NCI-H2171 (cell line): ENCODE measurements at regions not wholly inside any gene's neighbourhood (a gene's known extent, or its start where the extent isn't known, plus 50 kb on each side); places are given as distances from the start of the nearest gene placed in this dataset.

ENCODE experiments used
- DNase-seq: peaks from one replicate; lab custom pipeline; 2025; lab: John Stamatoyannopoulos, UW

- no peak for DNase-seq
Observed at GRCh38 chr2:118322406-118322805, 234.1 kb downstream of the INSIG2 start.

- no peak for DNase-seq
Observed at GRCh38 chr2:118321432-118322105, 233.3 kb downstream of the INSIG2 start.

- no peak for DNase-seq
Observed at GRCh38 chr2:118320658-118321057, 232.4 kb downstream of the INSIG2 start.

GRCh38 chr2:118320196-118320595, 231.9 kb downstream of the INSIG2 start:
- DNase-seq, result no peak

- DNase-seq, result no peak
Observed at GRCh38 chr2:118319271-118319684, 231.0 kb downstream of the INSIG2 start.

GRCh38 chr2:118315606-118316005, 227.3 kb downstream of the INSIG2 start:
- no peak for DNase-seq

GRCh38 chr2:118312969-118313756, 224.9 kb downstream of the INSIG2 start:
- DNase-seq, result peak; percentile 38

- DNase-seq, result no peak
Observed at GRCh38 chr2:118310681-118311429, 222.6 kb downstream of the INSIG2 start.

GRCh38 chr2:118309946-118310680, 221.8 kb downstream of the INSIG2 start:
- DNase-seq, result no peak

- DNase-seq, result no peak
Observed at GRCh38 chr2:118309257-118309945, 221.1 kb downstream of the INSIG2 start.

- DNase-seq, result no peak
Observed at GRCh38 chr2:118307864-118308263, 219.6 kb downstream of the INSIG2 start.

- no peak for DNase-seq
Observed at GRCh38 chr2:118301248-118301647, 213.0 kb downstream of the INSIG2 start.

- DNase-seq, result no peak
Observed at GRCh38 chr2:118300832-118301231, 212.6 kb downstream of the INSIG2 start.

GRCh38 chr2:118296663-118297062, 208.4 kb downstream of the INSIG2 start:
- no peak for DNase-seq

GRCh38 chr2:118295592-118296390, 207.5 kb downstream of the INSIG2 start:
- DNase-seq, result no peak

GRCh38 chr2:118294063-118294462, 205.8 kb downstream of the INSIG2 start:
- no peak for DNase-seq

GRCh38 chr2:118292991-118293390, 204.7 kb downstream of the INSIG2 start:
- DNase-seq, result no peak

GRCh38 chr2:118291251-118291880, 203.1 kb downstream of the INSIG2 start:
- no peak for DNase-seq

- DNase-seq, result no peak
Observed at GRCh38 chr2:118290411-118291250, 202.4 kb downstream of the INSIG2 start.
